ENCODE measurements at regions not wholly inside any gene's neighbourhood (a gene's known extent, or its start where the extent isn't known, plus 50 kb on each side); places are given as distances from the start of the nearest gene placed in this dataset.

DNA sequence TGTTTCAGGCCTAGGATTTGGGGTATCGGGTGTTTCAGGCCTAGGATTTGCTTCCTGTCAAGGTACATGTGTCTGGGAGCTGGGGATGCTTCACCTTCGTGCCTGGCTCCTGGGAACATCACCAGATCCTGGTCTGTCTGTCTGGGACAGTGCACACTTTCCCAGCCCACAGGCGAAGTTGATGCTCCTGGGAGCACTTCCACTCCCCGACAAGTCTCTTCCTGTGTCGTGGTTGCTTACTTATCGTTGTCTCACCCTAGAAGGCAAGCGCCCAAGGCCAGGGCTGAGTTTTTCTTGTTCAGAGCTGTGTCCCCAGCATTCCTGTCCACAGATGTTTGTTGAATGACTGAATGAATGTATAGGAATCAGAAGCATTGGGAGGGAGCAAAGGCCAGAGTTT is 71.5 kb downstream of the LINC01488 start:
- Histone ChIP-seq H4K5ac (ENCODE audit: low read depth, low read length) (no peak overlapping the region), H3K27ac (ENCODE audit: insufficient read depth, low read length) (no peak overlapping the region), H3K4ac (ENCODE audit: low read depth, low read length) (no peak overlapping the region), H3K9me1 (ENCODE audit: insufficient read depth, low read length) (no peaks in the 10 kb centered on the region), H2BK5ac (ENCODE audit: low read depth, low read length, poor library complexity, severe bottlenecking) (no peak overlapping the region), H3K56ac (ENCODE audit: extremely low read depth, insufficient read depth, low read length) (no peak overlapping the region), H2BK20ac (ENCODE audit: low read depth, low read length) (no peak overlapping the region), H3K14ac (replicated peaks; ENCODE audit: low read depth, low read length) (0 out of 2 replicates have a peak overlapping the region, but pooled peaks have one; percentile 7), H2AK5ac (ENCODE audit: low read depth, low read length) (no peak overlapping the region), H4K8ac (ENCODE audit: low read depth in 2 of 2, low read length in 2 of 2) (no peak overlapping the region), H3K9ac (ENCODE audit: low read depth, low read length) (no peak overlapping the region), H3K4me3 (ENCODE audit: insufficient read depth, low read depth, low read length) (no peak overlapping the region), H3K9me3 (ENCODE audit: control insufficient read depth, insufficient read depth, low read length) (peaks cover 5% of the 10 kb centered on the region), H2BK15ac (ENCODE audit: low read depth, low read length) (no peak overlapping the region), H4K20me1 (ENCODE audit: insufficient read depth, low read length) (no peaks in the 10 kb centered on the region), H3K4me1 (ENCODE audit: control insufficient read depth, insufficient read depth, low read length) (peaks cover 2% of the 10 kb centered on the region; the same call in 1 of the 2 replicates), H2AK9ac (replicated peaks; ENCODE audit: low read depth, low read length, poor library complexity) (no peak overlapping the region), H2BK120ac (ENCODE audit: low read depth, low read length) (no peak overlapping the region), H3K18ac (ENCODE audit: low read depth, low read length) (no peak overlapping the region), H4K91ac (ENCODE audit: insufficient read depth, low read depth, low read length) (no peak overlapping the region), H3K27me3 (ENCODE audit: control insufficient read depth, insufficient read depth, low read length) (no peaks in the 10 kb centered on the region), H3K23ac (ENCODE audit: low read depth, low read length) (no peak overlapping the region), H3K79me1 (ENCODE audit: low read depth in 1 of 2, low read length in 2 of 2) (no peaks in the 10 kb centered on the region), H2AFZ (replicated peaks; ENCODE audit: low read length, poor library complexity) (no peak overlapping the region), H3K4me2 (ENCODE audit: low read depth, low read length) (no peak overlapping the region), H3K36me3 (ENCODE audit: control insufficient read depth, insufficient read depth, low read length) (no peaks in the 10 kb centered on the region)
- DNase-seq (no peak), ATAC-seq (ENCODE audit: low read depth) (no peak)
- in situ Hi-C loops (cut with MboI; ENCODE audit: low sequenced_read_pairs) (no loop called here), dilution Hi-C loops (cut with HindIII; ENCODE audit: low sequenced_read_pairs, unreplicated experiment) (no loop called here), intact Hi-C loops (cut with micrococcal nuclease) (no loop called here)
- CTCF ChIA-PET, result no interaction called here
- no TSS peak for BruUV-seq (replicated peaks)
- 91% methylated on average over 4 of the region's 7 CpGs; no CpG with 5 or more reads in 1 of the 2 experiments for WGBS, 2 experiments (ENCODE audit: extremely low coverage in 2 of 2, insufficient read length in 1 of 2)
- TF ChIP-seq, protein P1, sequence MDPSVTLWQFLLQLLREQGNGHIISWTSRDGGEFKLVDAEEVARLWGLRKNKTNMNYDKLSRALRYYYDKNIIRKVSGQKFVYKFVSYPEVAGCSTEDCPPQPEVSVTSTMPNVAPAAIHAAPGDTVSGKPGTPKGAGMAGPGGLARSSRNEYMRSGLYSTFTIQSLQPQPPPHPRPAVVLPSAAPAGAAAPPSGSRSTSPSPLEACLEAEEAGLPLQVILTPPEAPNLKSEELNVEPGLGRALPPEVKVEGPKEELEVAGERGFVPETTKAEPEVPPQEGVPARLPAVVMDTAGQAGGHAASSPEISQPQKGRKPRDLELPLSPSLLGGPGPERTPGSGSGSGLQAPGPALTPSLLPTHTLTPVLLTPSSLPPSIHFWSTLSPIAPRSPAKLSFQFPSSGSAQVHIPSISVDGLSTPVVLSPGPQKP (IDR thresholded peaks at IDR 0.05; ENCODE audit: borderline replicate concordance, low read depth, low read length), result no peak
- TF ChIP-seq, protein P2, sequence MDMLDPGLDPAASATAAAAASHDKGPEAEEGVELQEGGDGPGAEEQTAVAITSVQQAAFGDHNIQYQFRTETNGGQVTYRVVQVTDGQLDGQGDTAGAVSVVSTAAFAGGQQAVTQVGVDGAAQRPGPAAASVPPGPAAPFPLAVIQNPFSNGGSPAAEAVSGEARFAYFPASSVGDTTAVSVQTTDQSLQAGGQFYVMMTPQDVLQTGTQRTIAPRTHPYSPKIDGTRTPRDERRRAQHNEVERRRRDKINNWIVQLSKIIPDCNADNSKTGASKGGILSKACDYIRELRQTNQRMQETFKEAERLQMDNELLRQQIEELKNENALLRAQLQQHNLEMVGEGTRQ (IDR thresholded peaks at IDR 0.05; ENCODE audit: low read depth, low read length), result no peak
- TF ChIP-seq CHD1 (IDR thresholded peaks at IDR 0.05; ENCODE audit: low read depth, low read length), result no peak
- TF ChIP-seq, protein P3, sequence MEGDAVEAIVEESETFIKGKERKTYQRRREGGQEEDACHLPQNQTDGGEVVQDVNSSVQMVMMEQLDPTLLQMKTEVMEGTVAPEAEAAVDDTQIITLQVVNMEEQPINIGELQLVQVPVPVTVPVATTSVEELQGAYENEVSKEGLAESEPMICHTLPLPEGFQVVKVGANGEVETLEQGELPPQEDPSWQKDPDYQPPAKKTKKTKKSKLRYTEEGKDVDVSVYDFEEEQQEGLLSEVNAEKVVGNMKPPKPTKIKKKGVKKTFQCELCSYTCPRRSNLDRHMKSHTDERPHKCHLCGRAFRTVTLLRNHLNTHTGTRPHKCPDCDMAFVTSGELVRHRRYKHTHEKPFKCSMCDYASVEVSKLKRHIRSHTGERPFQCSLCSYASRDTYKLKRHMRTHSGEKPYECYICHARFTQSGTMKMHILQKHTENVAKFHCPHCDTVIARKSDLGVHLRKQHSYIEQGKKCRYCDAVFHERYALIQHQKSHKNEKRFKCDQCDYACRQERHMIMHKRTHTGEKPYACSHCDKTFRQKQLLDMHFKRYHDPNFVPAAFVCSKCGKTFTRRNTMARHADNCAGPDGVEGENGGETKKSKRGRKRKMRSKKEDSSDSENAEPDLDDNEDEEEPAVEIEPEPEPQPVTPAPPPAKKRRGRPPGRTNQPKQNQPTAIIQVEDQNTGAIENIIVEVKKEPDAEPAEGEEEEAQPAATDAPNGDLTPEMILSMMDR (conservative IDR thresholded peaks at IDR 0.05; ENCODE audit: low read depth, low read length), result no peak
- no peak for TF ChIP-seq BHLHE40 (IDR thresholded peaks at IDR 0.05; ENCODE audit: low read depth, low read length)
- TF ChIP-seq RAD21 (IDR thresholded peaks at IDR 0.05; ENCODE audit: low read length), result no peak
- no peak for TF ChIP-seq RCOR1 (IDR thresholded peaks at IDR 0.05; ENCODE audit: insufficient replicate concordance, low read length)
- TF ChIP-seq POLR2A (IDR thresholded peaks at IDR 0.05; ENCODE audit: low read depth, low read length), result no peak
- TF ChIP-seq SMC3 (IDR thresholded peaks at IDR 0.05; ENCODE audit: low read depth, low read length), result no peak
- no peak for TF ChIP-seq CEBPB (IDR thresholded peaks at IDR 0.05; ENCODE audit: low read depth, low read length)
- no peak for TF ChIP-seq FOS (IDR thresholded peaks at IDR 0.05; ENCODE audit: low read depth, low read length)
- no peak for TF ChIP-seq MAZ (IDR thresholded peaks at IDR 0.05; ENCODE audit: borderline replicate concordance, low read depth, low read length)
- TF ChIP-seq NFE2L2 (IDR thresholded peaks at IDR 0.05; ENCODE audit: low read depth, low read length), result no peak
- POLR2A ChIA-PET (ENCODE audit: unreplicated experiment), result no interaction called here

Measured in IMR-90 (cell line).